Motor neuron (in vitro differentiated cells): ENCODE measurements at regions not wholly inside any gene's neighbourhood (a gene's known extent, or its start where the extent isn't known, plus 50 kb on each side); places are given as distances from the start of the nearest gene placed in this dataset.
A peak's percentile ranks its signal among the peaks of the same experiment; 100 is the strongest.
"Not testable (repeated sequence)": the region's sequence is repeated elsewhere in the genome, so short reads cannot be mapped to it uniquely, and the experiment has no call there.

ENCODE experiments used
- ATAC-seq, 8 experiments: fragments of 200-7000 bp; cut with Tn5 transposase; replicated peaks in 6 of 8; 2 replicates each; pipeline ENCODE4 v1.8.0; 2021; ENCODE audit warnings: mild to moderate bottlenecking in 8 of 8, moderate library complexity in 8 of 8
- H3K27ac ChIP-seq, 2 donors: fragments of 250-450 bp; sonication (Bioruptor Pico); 2 replicates each; pipeline ENCODE4 v1.9.0; 2021; ENCODE audit warnings: antibody characterized with exemption in 2 of 2, mild to moderate bottlenecking in 2 of 2, moderate library complexity in 1 of 2
- H3K4me1 ChIP-seq, 2 donors: fragments of 250-450 bp; sonication (Bioruptor Pico); replicated peaks in 1 of 2; 2 replicates each; pipeline ENCODE4 v1.6.1; 2021; ENCODE audit warnings: antibody characterized with exemption in 2 of 2, mild to moderate bottlenecking in 2 of 2, moderate library complexity in 1 of 2
- H3K4me3 ChIP-seq, 5 donors: fragments of 250-450 bp; sonication (Bioruptor Pico); 2 replicates each; pipeline ENCODE4 v1.9.0; 2021; ENCODE audit warnings: antibody characterized with exemption in 5 of 5, mild to moderate bottlenecking in 5 of 5, moderate library complexity in 4 of 5
- WGBS, 10 experiments: fragments of 450-650 bp; shearing (Covaris generic); methylation state at CpG; one replicate each; pipeline ENCODE4 v1.0.0; 2022; 5-methylcytosine and 5-hydroxymethylcytosine counted together
- in situ Hi-C, 9 experiments: fragments of 400-800 bp; cut with MboI; loops; one replicate each; pipeline ENCODE4 v1.15.0; 2021; ENCODE audit warnings: low sequenced_read_pairs in 9 of 9, low pct_unique_long_range_greater_than_20kb in 2 of 9; ENCODE audit not compliant: unreplicated experiment in 9 of 9

DNA sequence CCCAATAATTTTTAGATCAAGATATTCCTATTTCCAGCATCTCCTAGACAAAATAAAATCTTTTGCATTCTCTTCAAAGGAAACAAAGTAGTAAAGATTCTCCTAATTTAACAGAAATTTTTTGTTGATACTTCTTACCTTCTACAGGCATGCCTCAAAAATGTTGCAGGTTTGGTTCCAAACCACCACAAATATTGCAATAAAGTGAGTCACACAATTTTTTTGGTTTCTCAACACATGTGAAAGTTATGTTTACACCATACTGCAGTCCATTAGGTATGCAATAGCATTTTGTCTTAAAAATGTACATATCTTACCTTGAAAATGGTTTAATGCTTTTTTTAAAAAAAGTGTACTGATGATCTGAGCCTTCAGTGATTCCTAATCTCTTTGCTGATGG is 65.6 kb upstream of the USP15 start:
- no peak overlapping the region for H3K4me3 ChIP-seq
- in situ Hi-C loops, result no loop called here
- ATAC-seq, result no peak
- no peak overlapping the region for H3K27ac ChIP-seq
- peaks cover 4 to 9% of the 10 kb centered on the region in 2 donors for H3K4me1 ChIP-seq

DNA sequence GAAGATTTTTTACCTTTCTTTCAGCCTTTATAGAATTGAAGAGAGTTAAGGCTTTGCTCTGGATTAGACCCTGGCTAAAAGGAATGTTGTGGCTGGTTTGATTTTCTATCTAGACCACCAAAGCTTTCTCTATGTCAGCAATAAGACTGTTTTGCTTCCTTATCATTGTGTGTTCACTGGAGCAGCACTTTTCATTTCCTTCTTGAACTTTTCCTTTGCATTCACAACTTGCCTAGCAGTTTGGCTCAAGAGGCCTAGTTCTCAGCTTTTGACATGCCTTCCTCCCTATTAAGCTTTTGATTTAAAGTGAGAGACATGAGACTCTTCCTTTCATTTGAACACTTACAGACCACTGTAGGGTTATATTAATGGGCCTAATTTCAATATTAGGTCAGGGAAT is 64.1 kb upstream of the USP15 start:
- H3K27ac ChIP-seq, result no peak overlapping the region
- no peak overlapping the region for H3K4me3 ChIP-seq
- no peak for ATAC-seq
- in situ Hi-C loops, result no loop called here
- H3K4me1 ChIP-seq, result no peaks in the 10 kb centered on the region

DNA sequence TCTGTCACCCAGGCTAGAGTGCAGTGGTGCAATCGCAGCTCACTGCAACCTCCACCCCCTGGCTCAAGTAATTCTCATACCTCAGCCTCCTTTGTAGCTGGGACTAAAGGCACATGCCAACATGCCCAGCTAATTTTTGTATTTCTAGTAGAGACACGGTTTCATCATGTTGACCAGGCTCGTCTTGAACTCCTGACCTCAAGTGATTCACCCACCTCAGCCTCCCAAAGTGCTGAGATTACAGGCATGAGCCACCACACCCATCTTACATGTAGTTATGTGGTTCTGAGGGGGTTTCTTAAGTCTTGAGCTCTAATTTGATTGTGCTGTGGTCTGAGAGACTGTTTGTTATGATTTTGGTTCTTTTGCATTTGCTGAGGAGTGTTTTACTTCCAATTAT is 57.3 kb upstream of the USP15 start:
- in situ Hi-C loops, ATAC-seq: not testable (repeated sequence)
- WGBS, 10 experiments, result 0 to 92% (median 67%) methylated on average over 1 to 3 of the region's 3 CpGs; no CpG with 5 or more reads in 2 of the 10 experiments

DNA sequence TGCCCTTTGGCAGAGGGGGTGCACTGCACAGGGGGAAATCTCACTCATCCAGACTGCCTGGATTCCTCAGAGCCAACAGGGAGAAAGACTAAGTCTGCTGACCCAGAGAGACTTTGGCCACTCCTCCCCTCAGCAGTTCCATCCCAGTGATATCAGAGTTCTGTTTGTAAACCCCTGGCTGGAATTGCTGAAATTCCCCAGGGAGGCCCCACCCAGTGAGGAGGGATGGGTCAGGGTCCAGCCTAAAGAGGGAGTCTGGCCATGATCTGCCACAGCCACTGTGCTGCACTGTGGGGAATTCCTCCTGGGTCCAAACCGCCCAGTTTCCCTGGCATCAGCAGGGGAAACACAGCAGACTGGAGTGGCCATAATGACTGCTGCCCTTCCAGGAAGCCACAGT is 54.9 kb upstream of the USP15 start:
- H3K27ac ChIP-seq, result no peak overlapping the region
- H3K4me3 ChIP-seq, result no peak overlapping the region
- in situ Hi-C loops, result no loop called here
- 86% methylated on average over 1 of the region's 1 CpG; no CpG with 5 or more reads in 9 of the 10 experiments for WGBS, 10 experiments
- ATAC-seq, result peak in 1 of 8 experiments; percentile 39
- no peaks in the 10 kb centered on the region for H3K4me1 ChIP-seq

More for the DNA sequence above, 57.3 kb upstream of the USP15 start:
- not testable (repeated sequence) for H3K4me1 ChIP-seq, H3K4me3 ChIP-seq, H3K27ac ChIP-seq

DNA sequence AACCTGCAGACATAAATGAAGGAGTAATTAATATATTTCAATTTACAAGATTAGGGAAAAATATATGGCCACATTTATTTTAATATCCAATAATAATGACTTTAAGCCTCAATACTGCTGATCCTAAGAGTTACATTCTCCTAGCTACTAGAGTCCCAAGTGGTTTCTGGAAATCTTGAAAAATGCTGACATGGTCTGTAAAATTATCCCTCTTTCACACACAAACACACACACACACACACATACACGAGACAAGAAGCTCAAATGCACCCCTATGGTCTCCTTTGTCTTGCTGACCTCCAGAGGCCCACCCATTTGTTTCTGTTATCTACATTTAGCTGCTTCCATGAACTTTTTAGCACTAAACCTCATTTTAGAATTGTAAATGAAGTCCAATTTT is 53.0 kb upstream of the USP15 start:
- Histone ChIP-seq H3K27ac (no peak overlapping the region), H3K4me3 (no peak overlapping the region), H3K4me1 (no peaks in the 10 kb centered on the region)
- in situ Hi-C loops, result no loop called here
- 0 to 75% (median 50%) methylated on average over 1 of the region's 1 CpG; no CpG with 5 or more reads in 4 of the 10 experiments for WGBS, 10 experiments
- no peak for ATAC-seq
